HG03520 (cell line): ENCODE measurements at regions not wholly inside any gene's neighbourhood (a gene's known extent, or its start where the extent isn't known, plus 50 kb on each side); places are given as distances from the start of the nearest gene placed in this dataset.

Source experiments
- ATAC-seq: cut with Tn5 transposase; IDR thresholded peaks from one replicate; pipeline ENCODE4 v1.9.1; 2021; ENCODE audit warnings: mild to moderate bottlenecking, moderate library complexity; ENCODE audit not compliant: unreplicated experiment

GRCh38 chr2:198374375-198375082 is 570.1 kb downstream of the PLCL1 start:
- ATAC-seq, result no peak

GRCh38 chr2:198371921-198372543 is 567.6 kb downstream of the PLCL1 start:
- ATAC-seq, result peak; percentile 96

DNA sequence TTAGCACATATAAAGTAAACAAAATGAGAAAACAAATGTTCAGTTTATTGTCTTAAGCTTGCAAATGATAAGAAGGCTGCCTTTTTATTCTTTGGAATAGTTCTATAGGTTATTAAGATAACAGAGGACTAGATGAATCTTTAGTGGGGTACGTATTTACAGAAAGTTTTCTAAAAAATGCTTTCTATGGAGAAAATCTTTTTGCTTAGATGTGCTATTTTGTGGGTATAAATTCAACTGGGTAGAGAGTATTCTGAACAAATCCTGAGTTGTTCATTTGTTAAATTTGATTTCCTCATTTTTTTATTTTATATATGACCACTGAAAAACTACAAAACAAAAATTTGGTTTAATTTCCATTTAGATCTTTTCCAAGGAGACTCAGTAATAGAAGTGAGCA is 566.9 kb downstream of the PLCL1 start:
- ATAC-seq, result no peak

DNA sequence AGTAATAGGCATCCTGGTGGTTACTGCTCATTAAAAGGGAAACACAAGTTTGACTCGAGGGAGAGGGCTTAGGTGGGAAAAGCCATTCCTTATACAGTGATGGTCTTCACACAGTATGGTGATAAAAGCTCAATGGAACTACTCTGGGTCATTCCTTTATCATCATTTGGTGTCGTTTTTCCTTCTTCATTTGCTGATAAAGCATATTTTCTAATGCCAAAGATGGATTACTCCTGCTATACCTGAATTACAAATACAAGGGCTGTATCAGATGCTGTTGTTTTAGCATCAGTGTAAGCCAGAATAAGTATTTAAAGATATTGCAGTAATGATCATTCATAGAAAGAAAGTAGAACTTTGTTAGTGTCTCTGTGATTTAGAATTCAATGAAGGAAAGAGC is 563.7 kb downstream of the PLCL1 start:
- ATAC-seq, result no peak

- ATAC-seq, result no peak
Observed at GRCh38 chr2:198362740-198363139, 558.3 kb downstream of the PLCL1 start.

DNA sequence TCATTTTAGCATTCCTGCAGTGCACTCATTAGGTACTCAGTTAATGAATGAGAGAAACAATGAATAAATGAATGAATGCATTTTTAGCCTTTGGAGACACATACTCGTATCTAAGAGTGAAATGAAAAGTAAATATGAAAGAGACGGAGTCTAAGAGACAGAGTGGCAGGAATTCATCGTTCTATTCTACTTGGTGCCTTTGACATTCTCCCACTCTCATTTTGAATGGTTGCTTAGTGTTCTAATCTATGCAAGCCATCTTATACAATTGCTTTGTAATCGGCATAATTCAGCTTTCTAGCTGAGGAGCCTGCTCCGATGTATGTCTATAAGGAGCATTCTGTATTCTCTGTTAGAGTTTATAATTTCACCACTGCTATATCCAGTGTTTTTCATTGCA is 554.9 kb downstream of the PLCL1 start:
- no peak for ATAC-seq

GRCh38 chr2:198356157-198356556 is 551.8 kb downstream of the PLCL1 start:
- ATAC-seq, result no peak

- ATAC-seq, result no peak
Observed at GRCh38 chr2:198351647-198352046, 547.3 kb downstream of the PLCL1 start.

DNA sequence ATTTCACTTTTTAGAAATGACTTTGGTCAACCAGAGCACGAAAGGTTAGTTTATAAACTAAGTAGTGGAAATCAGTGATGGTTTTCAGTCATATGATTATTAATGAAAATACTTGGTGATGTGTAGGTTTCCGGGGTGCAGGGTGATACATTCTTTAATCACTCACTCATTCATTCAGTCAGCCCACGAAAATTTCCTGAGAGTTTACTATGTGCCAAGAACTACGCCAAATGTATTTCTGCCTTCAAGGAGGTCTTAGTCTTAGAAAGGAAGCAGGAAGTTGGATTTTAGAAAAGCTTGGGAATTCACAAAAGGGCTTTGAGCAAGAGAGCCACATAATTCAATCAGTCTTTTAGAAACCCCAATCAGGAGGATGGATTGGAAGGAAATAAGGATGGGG is 543.6 kb downstream of the PLCL1 start:
- ATAC-seq, result no peak

- ATAC-seq, result no peak
Observed at GRCh38 chr2:198347349-198347748, 543.0 kb downstream of the PLCL1 start.

DNA sequence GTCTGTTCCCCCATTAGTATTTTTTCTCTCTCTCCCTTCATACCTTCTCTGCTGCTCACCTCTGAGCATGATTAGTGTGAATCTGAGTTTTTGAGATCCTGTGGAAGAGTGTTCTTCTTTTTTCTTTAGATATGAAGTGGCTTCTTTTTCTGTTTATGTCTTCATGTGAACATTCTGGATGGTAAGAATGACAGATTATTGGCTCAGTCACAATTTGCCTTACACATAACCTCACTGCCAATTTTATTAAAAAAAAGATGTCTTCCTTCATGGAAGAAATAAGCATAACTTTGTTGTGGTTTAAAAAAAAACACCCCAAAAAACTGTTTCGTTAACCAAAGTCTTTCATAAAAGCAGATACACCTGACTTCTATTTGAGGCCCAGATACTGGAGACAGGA is 539.1 kb downstream of the PLCL1 start:
- no peak for ATAC-seq

DNA sequence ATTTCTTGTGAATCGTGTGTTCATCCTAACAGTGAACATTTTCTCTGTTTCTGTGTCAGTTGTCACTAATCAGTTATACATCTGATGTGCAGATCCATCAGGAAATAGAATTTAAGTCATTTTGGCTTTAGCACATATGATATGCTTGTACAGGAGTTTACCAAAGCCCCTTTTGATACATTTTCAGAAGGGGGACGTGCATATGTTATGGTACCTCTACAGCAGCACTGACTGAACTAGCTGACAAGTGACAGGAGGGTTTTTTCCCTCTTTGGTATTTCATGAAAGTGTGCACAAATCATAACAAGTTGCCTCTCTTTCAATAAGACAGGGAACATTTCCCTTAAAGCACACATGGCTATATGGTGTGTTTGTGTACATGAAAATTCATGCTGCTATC is 536.5 kb downstream of the PLCL1 start:
- ATAC-seq, result no peak

- no peak for ATAC-seq
Observed at GRCh38 chr2:198339116-198339515, 534.7 kb downstream of the PLCL1 start.

GRCh38 chr2:198337368-198337767 is 533.0 kb downstream of the PLCL1 start:
- no peak for ATAC-seq

DNA sequence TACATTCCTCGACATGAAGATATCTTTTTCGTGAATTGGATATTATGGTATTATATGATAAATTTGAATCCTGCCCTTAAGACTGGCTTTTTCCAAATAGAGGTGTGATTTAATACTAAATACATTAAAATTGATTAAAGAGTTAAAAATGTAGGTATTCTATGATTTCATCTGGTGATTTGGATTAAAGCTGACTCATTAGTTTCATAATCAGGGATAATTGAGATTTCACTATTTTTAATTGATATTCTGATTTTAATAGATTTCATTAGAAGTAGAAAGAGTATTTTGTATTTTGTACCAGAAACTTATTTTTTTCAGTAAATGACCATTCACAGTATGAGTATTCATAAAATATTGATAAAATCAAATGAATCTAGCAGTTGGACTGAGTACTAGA is 524.1 kb downstream of the PLCL1 start:
- no peak for ATAC-seq

GRCh38 chr2:198327526-198327925 is 523.1 kb downstream of the PLCL1 start:
- no peak for ATAC-seq

DNA sequence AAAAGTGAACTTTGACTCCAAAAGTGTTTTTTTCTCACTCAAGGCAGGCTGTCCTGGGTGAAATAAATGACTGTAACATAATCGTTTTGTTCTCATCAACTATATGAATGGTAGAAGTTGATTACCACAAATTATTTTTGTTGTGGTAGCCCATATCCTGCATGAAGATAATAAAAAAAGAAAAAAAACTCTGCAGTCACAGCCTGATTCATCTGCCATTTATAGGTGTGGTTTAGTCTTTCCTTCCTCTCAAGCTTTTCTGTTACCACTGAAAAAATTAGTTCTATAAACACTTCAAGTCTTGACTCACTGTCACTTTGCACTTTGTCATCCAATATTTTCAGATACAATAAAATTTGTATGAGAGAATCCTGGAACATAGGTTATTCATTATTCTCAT is 522.0 kb downstream of the PLCL1 start:
- ATAC-seq, result no peak

DNA sequence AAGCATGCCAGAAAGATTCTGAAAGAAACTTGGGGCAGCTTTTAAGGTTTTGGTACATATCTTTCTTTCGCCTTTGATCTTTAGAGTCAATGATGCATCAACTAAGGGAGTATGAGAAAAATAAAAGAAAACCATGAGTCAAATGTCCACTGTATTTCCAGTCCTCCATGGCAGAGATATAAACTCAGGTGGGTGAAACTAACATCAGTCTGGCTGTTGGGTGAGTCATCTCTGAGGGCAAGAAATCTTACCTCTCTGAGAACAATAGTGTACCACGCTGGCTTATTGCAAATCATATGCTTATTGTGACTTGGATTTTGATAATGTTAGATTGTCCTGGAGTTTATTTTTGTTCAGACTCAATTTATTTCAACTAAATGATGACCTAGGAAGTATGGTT is 521.0 kb downstream of the PLCL1 start:
- no peak for ATAC-seq

DNA sequence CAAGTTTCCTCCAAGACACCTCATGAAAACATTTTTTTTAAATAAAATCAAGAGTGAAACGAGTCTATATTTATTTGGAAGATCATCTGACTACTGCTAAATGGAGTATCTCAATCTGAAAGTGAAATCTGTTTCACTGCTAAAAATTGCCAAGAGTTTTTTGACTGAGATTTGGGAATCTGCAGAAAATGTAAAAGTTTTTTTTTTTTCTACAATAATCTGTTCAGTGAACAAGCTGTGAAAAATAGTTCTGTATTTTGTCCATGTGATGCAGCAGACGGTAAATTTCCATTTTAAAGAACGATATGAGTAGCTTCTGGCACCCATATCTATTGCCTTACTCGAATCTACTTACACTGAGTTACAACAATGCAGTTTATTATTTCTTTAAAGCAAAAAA is 519.7 kb downstream of the PLCL1 start:
- ATAC-seq, result no peak

GRCh38 chr2:198322275-198322674 is 517.9 kb downstream of the PLCL1 start:
- no peak for ATAC-seq

DNA sequence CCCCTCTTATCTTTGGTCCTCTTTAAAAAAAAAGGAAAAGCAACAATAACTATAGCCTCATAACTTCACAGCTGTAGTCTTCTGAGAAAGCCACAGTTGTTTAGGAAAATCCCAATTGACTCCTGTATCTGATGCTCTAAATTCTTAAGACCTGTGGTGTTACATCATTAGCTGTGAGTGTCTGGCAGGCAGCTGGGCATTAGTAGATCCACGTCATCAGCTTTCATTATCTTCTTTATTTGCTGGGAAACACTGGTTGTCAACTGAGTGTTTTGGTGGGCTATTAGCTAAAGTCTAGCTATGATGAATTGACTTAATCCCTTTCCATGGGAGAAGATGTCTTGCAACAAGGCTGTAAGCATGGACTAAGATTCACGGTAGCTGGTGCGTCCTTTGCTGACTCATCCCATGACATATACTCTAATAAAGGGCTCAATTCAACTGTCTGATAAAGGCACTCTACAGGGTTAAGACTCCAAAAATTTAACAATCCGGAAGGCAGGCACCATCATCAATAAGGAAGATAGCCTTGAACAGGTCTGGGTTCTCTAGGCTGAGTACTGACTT is 517.2 kb downstream of the PLCL1 start:
- ATAC-seq, result no peak

- no peak for ATAC-seq
Observed at GRCh38 chr2:198316852-198317396, 512.5 kb downstream of the PLCL1 start.
